ENCODE measurements at regions not wholly inside any gene's neighbourhood (a gene's known extent, or its start where the extent isn't known, plus 50 kb on each side); places are given as distances from the start of the nearest gene placed in this dataset.
"Not testable (repeated sequence)": the region's sequence is repeated elsewhere in the genome, so short reads cannot be mapped to it uniquely, and the experiment has no call there.

- no peak for DNase-seq (ENCODE audit: low read depth in 3 of 3, low spot score in 2 of 3)
These were observed 56.3 kb downstream of the FOXI3 start for GRCh38 chr2:88396209-88396608.

- no peak for DNase-seq (ENCODE audit: low read depth in 3 of 3, low spot score in 2 of 3)
These were observed 74.9 kb downstream of the FOXI3 start for GRCh38 chr2:88377641-88377991.

GRCh38 chr2:88372042-88372441 is 80.5 kb downstream of the FOXI3 start:
- DNase-seq (ENCODE audit: low read depth in 3 of 3, low spot score in 2 of 3): no peak

- DNase-seq (ENCODE audit: low read depth in 3 of 3, low spot score in 2 of 3): not testable (repeated sequence)
These were observed 87.1 kb downstream of the FOXI3 start for GRCh38 chr2:88365408-88365807.

- no peak for DNase-seq (ENCODE audit: low read depth in 3 of 3, low spot score in 2 of 3)
These were observed 97.0 kb downstream of the FOXI3 start for GRCh38 chr2:88355486-88355885.

GRCh38 chr2:88351249-88351601 is 101.3 kb downstream of the FOXI3 start:
- DNase-seq (ENCODE audit: low read depth in 3 of 3, low spot score in 2 of 3): no peak

- peak in 1 of 3 donors; percentile 44 for DNase-seq (ENCODE audit: low read depth in 3 of 3, low spot score in 2 of 3)
These were observed 101.9 kb downstream of the FOXI3 start for GRCh38 chr2:88350331-88351248.

GRCh38 chr2:88345842-88346241 is 106.7 kb downstream of the FOXI3 start:
- no peak for DNase-seq (ENCODE audit: low read depth in 3 of 3, low spot score in 2 of 3)

GRCh38 chr2:88342749-88343148 is 109.7 kb downstream of the FOXI3 start:
- no peak for DNase-seq (ENCODE audit: low read depth in 3 of 3, low spot score in 2 of 3)

- DNase-seq (ENCODE audit: low read depth in 3 of 3, low spot score in 2 of 3): no peak
These were observed 118.1 kb downstream of the FOXI3 start for GRCh38 chr2:88334418-88334817.

GRCh38 chr2:88331239-88331638 is 121.3 kb downstream of the FOXI3 start:
- no peak for DNase-seq (ENCODE audit: low read depth in 3 of 3, low spot score in 2 of 3)

- peak in 1 of 3 donors; percentile 36 for DNase-seq (ENCODE audit: low read depth in 3 of 3, low spot score in 2 of 3)
These were observed 122.5 kb downstream of the FOXI3 start for GRCh38 chr2:88329815-88330603.

- no peak for DNase-seq (ENCODE audit: low read depth in 3 of 3, low spot score in 2 of 3)
These were observed 130.8 kb downstream of the FOXI3 start for GRCh38 chr2:88321449-88322248.

GRCh38 chr2:88320076-88320773 is 132.3 kb downstream of the FOXI3 start:
- DNase-seq (ENCODE audit: low read depth in 3 of 3, low spot score in 2 of 3): peak in 1 of 3 donors; percentile 12

GRCh38 chr2:88318956-88319330 is 133.6 kb downstream of the FOXI3 start:
- no peak for DNase-seq (ENCODE audit: low read depth in 3 of 3, low spot score in 2 of 3)

GRCh38 chr2:88318071-88318955 is 134.2 kb downstream of the FOXI3 start:
- no peak for DNase-seq (ENCODE audit: low read depth in 3 of 3, low spot score in 2 of 3)

- DNase-seq (ENCODE audit: low read depth in 3 of 3, low spot score in 2 of 3): no peak
These were observed 140.6 kb downstream of the THNSL2 start for GRCh38 chr2:88310787-88311186.

GRCh38 chr2:88307817-88308216 is 137.7 kb downstream of the THNSL2 start:
- no peak for DNase-seq (ENCODE audit: low read depth in 3 of 3, low spot score in 2 of 3)

GRCh38 chr2:88303865-88304264 is 133.7 kb downstream of the THNSL2 start:
- DNase-seq (ENCODE audit: low read depth in 3 of 3, low spot score in 2 of 3): no peak

GRCh38 chr2:88296247-88296646 is 126.1 kb downstream of the THNSL2 start:
- DNase-seq (ENCODE audit: low read depth in 3 of 3, low spot score in 2 of 3): no peak
